ENCODE measurements at regions not wholly inside any gene's neighbourhood (a gene's known extent, or its start where the extent isn't known, plus 50 kb on each side); places are given as distances from the start of the nearest gene placed in this dataset.
"Not testable (repeated sequence)": the region's sequence is repeated elsewhere in the genome, so short reads cannot be mapped to it uniquely, and the experiment has no call there.

DNA sequence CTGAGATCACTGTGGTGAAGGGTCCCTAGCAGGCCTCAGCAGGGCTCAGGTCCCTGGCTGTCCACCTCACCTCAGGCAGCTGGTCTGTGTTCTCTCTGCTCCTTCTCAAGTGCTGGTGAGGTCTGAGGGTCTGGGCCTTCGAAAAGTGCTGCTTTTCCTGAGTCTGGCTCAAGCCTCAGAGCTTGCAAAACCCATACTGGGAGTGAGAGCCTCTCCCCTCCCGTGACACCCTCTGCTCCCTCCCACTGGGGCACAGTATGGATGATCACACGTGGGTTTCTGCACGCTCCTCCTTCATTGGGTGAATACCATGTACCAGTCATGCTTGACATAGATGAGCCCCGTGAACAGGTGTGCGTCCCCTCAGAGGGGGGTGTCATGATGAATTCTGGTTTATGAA, 73.3 kb upstream of the WASF3 start:
- DNase-seq: no peak

DNA sequence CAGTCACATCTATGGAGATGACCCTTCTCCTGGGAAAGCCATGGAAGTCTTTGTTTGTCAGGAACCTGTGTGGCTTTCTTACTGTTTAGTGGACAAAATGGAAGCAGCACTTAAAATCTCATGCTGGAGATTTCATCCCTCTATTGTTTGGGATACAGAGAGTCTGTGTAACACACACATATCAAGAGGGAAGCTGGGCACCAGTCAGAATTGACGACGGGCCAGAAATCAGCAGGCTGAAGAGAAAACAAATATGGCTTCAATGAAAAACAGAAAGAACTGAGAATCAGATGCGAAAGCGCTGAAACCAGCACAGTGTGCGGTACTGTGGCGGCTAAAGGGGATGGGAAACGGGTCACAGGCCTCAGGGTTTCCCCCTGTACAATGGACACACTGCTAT, 72.2 kb upstream of the WASF3 start:
- DNase-seq: no peak

DNA sequence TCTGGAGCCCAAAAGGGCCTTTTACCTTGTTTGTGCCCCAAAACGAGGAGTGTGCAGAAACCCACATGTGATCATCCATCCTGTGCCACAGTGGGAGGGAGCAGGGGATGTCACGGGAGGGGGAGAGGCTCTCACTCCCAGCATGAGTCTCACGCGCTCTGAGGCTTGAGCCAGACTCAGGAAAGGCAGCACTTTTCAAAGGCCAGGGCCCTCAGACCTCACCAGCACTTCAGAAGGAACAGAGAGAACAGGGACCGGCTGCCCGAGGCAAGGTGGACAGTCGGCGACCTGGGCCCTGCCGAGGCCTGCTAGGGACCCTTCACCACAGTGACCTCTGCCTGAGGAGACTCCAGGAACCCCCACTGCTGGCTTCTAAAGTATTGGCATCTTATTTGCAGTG, 71.7 kb upstream of the WASF3 start:
- no peak for DNase-seq

DNA sequence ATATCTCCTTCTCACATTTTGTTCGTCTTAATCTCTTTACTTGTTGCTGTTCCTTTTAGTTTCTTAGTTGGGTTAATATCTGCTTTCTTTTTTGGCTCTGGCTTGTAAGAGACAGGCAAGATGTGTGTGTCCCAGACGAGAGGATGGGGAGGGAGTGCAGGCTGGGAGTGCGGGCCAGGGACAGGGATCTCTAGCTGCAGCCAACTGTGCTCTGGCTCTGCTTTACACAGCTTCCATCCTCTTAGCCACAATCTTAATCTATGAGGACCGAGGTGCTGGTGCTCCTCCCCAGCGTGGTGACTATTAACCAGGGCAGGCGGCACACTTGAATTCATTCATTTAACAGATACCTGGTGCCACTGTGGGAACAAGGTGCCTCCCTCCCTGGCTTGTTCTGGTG, 70.9 kb upstream of the WASF3 start:
- DNase-seq: no peak

DNA sequence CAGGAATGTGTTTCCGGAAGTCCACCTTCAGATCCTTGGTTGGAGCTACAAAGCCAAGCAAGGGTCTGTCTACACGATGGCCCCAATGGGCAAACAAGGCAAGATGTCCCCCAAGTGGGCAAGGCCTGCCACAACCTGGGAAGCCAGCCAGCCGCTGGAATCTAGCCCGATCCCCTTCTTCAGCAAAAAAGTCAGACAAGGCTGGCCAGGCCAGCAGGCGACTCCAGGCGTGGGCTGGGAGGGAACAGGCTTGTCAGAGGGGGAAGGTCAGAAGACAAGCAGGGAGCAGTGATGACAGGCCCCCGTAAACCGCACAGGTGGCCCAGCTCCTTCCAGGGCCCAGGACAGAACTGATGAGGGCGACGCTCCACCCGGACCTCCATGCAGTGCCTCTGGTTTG, 69.7 kb upstream of the WASF3 start:
- no peak for DNase-seq

DNA sequence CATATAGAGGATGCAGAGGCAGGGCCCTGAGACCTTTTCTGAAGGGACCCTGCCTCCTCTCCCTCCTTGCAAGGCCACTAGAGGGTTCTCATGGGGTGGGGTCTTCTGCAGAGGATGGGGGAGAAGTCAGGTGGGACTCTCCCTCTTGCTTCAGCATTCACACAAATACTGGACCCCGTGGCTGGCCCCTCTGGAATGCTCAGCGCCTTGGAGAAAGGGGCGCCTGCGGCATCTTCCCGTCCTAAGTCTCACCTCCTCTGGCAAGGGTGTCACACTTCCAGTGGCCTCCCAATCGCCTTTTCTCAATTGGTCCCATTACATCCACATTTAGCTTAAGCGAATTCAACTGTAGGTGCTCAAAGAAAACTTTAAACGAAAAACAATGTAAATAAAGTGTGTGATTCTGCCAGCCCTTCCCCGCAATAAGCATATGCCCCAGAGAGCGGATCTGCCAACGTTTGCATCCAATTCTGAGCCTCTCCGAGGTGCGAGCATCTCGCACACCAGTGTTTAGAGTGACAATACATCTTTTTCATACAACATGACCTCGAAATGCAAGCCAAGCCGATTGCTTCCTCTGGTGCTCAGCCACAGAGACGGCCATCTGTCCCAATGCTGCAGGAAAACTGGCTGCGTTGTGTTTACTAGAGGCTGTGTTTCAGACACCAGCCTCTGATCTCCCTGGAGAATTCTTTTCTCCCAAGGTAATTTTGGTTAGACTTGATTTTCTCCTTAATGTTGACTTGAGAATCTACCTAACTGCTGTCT, 69.1 kb upstream of the WASF3 start:
- no peak for DNase-seq

DNA sequence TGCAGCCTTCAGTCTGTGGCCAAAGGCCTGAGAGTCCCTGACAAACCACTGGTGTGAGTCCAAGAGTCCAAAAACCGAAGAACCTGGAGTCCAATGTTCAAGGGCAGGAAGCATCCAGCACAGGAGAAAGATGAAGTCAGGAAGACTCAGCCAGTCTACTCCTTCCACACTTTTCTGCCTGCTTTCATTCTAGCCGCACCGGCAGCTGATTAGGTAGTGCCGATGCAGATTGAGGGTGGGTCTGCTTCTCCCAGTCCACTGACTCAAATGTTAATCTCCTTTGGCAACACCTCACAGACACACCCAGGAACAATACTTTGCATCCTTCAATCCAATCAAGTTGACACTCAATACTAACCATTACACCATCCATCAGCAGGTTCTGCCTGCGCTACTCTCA, 65.2 kb upstream of the WASF3 start:
- not testable (repeated sequence) for DNase-seq

DNA sequence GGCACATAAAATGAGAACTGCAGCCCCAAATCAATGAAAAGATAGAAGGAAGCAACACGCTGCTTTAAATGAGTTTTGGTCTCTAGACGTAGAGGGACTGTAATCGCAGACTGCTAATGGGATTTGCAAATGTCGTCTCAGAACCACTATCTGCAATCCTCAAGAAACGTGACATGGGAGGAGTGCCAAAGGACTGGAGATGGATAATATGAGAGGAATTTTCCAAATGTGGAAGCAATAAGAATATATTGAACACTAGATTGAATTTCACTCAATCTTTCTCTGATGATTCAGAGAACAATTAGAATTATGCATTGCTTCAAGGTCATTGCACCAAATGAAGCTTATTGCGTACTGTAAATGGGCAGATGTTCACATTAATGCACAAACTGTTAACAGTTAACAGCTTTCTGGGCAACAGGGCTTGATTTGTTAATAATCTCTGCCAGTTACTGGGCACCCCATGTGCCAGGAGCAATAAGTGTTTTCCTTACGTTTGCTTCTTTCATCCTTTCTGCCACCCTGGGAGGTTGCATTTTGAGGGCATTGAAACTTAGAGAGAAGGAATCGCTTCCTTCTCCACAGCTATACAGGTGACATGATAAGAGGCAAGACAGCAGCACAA, 62.8 kb upstream of the WASF3 start:
- DNase-seq: no peak

DNA sequence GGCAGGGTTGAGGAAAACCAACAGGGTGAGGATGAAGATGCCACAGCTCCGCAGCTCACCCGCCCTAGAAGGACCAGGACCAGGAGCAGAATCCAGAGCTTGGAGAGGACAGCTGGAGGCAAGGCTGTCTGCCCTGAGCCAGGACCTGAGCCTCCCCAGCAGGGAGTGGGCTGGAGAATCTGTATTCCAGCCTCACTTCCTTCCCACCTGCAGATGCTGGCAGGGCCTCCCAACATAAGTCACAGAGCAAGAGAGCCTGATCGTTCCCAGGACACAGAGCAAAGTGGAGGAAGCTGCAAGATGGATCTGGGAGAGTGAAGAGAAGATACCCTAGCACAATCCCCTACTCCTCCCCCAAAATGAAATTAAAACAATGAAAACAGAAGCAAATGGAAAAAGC, 61.7 kb upstream of the WASF3 start:
- no peak for DNase-seq

DNA sequence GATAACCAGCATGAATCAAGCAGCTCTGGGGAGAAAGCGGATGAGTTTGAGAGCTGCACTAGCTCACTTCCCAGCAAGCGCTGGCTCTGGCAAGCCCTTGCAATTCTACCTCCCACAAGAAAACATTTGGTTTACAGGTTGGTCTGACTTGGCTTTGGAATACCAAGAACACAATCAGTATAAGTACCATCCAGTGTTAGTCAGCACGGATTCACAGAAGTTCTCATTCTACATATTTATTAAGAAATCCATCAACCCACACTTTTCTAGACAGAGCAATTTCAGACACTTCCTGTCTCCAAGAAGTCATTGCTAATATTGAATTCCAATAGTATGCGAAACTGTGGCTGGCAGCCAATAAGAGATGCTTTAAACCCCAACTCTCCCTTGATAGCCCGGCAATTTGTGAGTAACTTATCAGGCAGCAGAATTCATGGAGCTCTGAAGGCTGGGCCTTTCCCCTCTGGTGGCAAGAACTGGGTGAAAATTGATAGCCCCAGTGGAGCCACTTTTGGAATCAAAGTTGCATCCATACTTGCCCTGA, 59.4 kb upstream of the WASF3 start:
- no peak for DNase-seq

DNA sequence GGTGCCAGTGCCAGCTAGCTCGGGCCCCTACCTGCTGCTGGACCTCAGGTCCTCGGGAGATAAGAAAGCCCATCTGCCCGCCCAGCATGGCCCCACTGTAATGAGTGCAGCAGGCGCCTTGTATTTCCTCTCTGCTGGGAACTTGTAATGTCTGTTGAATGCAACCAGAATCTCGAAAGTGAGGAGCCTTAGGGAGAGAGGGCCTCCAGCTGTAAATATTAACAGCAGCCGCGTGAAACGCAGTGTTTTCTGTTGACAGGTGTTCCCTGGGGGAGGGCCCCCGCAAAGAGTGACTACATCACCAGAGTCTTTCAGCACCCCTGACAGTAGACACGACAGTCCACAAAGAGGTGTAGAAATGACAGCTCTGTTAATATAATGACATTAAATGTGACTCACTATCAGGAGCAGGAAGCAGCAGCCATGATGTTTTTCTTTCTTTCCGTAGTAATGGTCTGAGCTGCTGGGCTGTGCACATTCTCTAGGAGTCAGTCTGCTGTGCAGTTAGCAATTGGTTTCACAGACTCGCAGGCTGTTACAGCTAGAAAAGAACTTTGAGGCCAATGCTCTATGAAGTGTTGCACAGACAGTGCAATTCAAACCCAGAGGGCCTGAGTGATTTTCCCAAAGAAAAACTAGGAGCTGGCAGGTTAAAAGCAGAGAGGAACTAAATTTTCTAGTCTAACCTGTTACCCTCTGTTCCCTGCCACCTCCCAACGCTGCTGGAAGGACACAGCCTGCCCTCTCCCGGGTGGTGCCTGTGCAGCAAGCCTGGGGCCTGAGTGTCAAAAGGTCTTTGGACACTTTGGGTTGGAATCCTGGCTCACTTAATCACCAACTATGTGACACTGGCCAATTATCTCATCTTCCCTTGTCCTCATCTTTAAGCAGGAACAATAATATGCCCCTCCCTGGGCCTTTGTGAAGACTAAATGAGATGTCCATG, 58.6 kb upstream of the WASF3 start:
- DNase-seq: peak; percentile 64

DNA sequence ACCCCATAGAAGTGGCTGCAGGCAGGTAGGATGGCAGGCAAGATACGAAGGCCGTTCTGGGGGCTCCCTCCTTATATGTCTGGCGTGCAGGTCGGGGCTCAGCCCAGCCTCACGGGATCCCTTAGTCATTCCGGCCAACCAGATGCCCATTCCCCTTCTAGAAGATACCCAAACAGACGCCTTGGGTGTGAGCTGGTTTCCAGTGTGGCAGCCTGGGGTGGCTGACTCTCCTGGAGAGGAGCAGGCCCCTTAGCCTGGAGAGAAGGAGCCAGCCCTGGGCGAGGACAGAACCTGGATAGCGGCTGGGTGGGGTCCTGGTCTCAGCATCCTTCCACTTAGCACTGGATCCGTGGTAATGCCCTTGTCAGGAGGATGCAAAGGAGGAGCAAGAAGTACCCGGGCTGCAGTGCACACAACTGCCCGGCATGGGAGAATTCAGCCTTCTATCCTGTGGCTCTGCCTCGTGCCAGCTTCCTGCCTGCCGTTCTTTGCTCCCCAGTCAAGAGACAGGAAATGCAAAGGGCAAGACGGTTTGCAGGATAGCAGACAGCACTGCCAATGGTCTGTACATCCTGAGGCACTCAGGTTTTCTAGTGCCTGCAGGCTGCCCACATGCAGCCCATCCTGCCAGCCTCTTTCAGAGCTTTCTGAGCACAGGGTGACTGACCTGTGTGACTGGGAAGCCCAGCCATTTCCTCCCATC, 56.7 kb upstream of the WASF3 start:
- DNase-seq: no peak

DNA sequence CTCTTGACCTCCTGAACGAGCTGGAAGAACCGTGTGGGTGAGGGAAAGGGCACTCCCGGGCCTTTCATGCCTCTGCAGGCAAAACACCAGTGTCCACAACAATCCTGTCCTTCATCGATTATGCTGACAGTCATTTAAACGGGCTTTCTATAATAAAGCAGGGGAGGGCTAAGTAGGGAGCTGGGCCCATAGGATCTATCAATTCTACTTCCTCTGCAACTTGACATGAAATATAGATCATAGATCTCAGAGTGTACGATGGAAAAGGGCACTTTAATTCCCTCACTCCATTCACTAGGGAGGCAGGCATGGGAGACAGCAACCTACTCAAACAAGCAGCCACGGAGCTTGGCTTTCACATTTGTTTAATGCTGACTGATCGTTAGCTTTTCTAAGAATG, 55.8 kb upstream of the WASF3 start:
- no peak for DNase-seq

DNA sequence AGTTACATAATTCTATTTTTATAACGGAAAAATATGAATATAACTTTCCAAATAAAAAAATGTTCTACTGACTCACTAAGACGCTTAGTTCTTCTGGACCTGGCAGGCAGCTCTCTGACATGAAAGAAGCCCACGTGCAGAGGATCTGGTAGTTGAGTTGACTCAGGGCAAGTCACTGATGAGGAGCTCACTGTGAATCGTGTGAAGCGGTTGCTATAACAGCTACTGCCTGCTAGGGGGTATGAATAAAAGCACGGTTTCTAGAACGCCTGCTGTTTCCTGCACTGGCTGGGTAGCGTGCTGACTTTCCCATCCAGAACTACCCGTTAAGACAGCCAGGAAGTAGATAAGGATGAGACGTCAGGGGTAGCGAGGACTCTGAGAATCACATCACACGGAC, 54.7 kb upstream of the WASF3 start:
- DNase-seq: no peak

DNA sequence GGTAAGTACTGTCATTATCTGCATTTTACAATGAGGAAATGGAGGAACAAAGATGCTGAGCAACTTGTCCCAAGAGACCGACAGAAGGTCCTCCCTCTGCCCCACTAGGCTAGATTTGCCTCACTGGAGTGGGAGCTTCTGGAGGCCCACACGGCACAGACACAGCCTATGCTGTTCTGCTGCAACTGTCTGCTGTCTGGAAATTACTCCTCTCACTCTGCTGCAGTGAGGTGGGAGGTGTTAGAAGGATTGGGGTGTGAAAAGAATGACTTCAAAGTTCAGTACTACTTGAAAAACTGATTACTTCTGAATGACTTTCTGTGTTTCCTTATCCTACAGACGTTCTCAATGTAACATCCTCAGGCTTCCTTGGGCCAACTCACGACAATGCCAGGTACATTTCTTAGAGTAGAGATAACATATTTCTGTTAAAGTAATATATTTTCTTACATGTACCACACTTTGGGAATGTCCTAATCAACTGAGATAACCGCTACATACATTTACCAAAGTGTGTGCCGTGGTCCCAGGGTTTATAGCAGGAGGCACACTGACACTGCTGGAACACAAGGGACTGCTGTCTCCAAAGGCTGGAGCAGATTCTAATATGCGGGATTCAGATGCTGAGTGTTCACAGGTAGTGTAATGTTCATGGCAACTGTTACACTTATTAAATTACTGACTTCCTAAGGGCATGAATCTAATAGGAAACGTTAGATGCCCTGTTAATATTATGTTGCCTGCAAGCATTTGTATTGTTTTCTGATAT, 53.5 kb upstream of the WASF3 start:
- DNase-seq: no peak

Measured in DMS153 (cell line).